ENCODE measurements at regions not wholly inside any gene's neighbourhood (a gene's known extent, or its start where the extent isn't known, plus 50 kb on each side); places are given as distances from the start of the nearest gene placed in this dataset.

GRCh38 chr17:34000639-34001038 lies 254.4 kb upstream of the CCL2 start:
- H3K9me3 ChIP-seq = peaks cover 9% of the 10 kb centered on the region
- no peaks in the 10 kb centered on the region for H3K4me1 ChIP-seq (ENCODE audit: low read depth)
- no peak for TF ChIP-seq CTCF (IDR thresholded peaks at IDR 0.05)
- no peak for DNase-seq
- intact Hi-C loops (cut with DNase I, micrococcal nuclease) = no loop called here
- H3K4me3 ChIP-seq = no peak overlapping the region
- ATAC-seq = no peak
- no peaks in the 10 kb centered on the region for H3K36me3 ChIP-seq (ENCODE audit: low read depth)

GRCh38 chr17:34001246-34001645 lies 253.8 kb upstream of the CCL2 start:
- Histone ChIP-seq H3K9me3 (peaks cover 9% of the 10 kb centered on the region), H3K4me3 (no peak overlapping the region), H3K36me3 (ENCODE audit: low read depth) (no peaks in the 10 kb centered on the region), H3K4me1 (ENCODE audit: low read depth) (no peaks in the 10 kb centered on the region)
- intact Hi-C loops (cut with DNase I, micrococcal nuclease) = no loop called here
- ATAC-seq (no peak), DNase-seq (no peak)
- no peak for TF ChIP-seq CTCF (IDR thresholded peaks at IDR 0.05)

GRCh38 chr17:34006126-34006525 lies 249.0 kb upstream of the CCL2 start:
- Histone ChIP-seq H3K36me3 (ENCODE audit: low read depth) (no peaks in the 10 kb centered on the region), H3K4me1 (ENCODE audit: low read depth) (no peaks in the 10 kb centered on the region), H3K9me3 (no peaks in the 10 kb centered on the region), H3K4me3 (no peak overlapping the region)
- no peak for TF ChIP-seq CTCF (IDR thresholded peaks at IDR 0.05)
- DNase-seq (no peak), ATAC-seq (no peak)
- intact Hi-C loops (cut with DNase I, micrococcal nuclease) = no loop called here

- TF ChIP-seq CTCF (IDR thresholded peaks at IDR 0.05) = no peak
- H3K36me3 ChIP-seq (ENCODE audit: low read depth) = no peaks in the 10 kb centered on the region
- no peak for ATAC-seq
- DNase-seq = no peak
- H3K9me3 ChIP-seq = no peaks in the 10 kb centered on the region
- H3K4me3 ChIP-seq = no peak overlapping the region
- no peaks in the 10 kb centered on the region for H3K4me1 ChIP-seq (ENCODE audit: low read depth)
- intact Hi-C loops (cut with DNase I, micrococcal nuclease) = no loop called here
Observed at GRCh38 chr17:34008125-34008524, 247.0 kb upstream of the CCL2 start.

GRCh38 chr17:34009912-34010311 lies 245.2 kb upstream of the CCL2 start:
- ATAC-seq (no peak), DNase-seq (no peak)
- no peaks in the 10 kb centered on the region for H3K4me1 ChIP-seq (ENCODE audit: low read depth)
- intact Hi-C loops (cut with DNase I, micrococcal nuclease) = no loop called here
- no peak overlapping the region for H3K4me3 ChIP-seq
- H3K36me3 ChIP-seq (ENCODE audit: low read depth) = no peaks in the 10 kb centered on the region
- no peak for TF ChIP-seq CTCF (IDR thresholded peaks at IDR 0.05)
- H3K9me3 ChIP-seq = no peaks in the 10 kb centered on the region

- H3K4me3 ChIP-seq = no peak overlapping the region
- DNase-seq = no peak
- no peak for ATAC-seq
- no peak for TF ChIP-seq CTCF (IDR thresholded peaks at IDR 0.05)
- no peaks in the 10 kb centered on the region for H3K36me3 ChIP-seq (ENCODE audit: low read depth)
- intact Hi-C loops (cut with DNase I, micrococcal nuclease) = no loop called here
- H3K4me1 ChIP-seq (ENCODE audit: low read depth) = no peaks in the 10 kb centered on the region
- no peaks in the 10 kb centered on the region for H3K9me3 ChIP-seq
Observed at GRCh38 chr17:34010534-34010933, 244.6 kb upstream of the CCL2 start.
